ENCODE measurements at regions not wholly inside any gene's neighbourhood (a gene's known extent, or its start where the extent isn't known, plus 50 kb on each side); places are given as distances from the start of the nearest gene placed in this dataset.

- no peak overlapping the region for H3K4me2 ChIP-seq (replicated peaks; ENCODE audit: low read depth, low read length, poor library complexity, severe bottlenecking)
- no peak overlapping the region for H3K4me3 Mint-ChIP-seq
- H3K27me3 Mint-ChIP-seq, result peaks cover 18% of the 10 kb centered on the region
- no peak overlapping the region for H2AFZ ChIP-seq (ENCODE audit: insufficient read depth, low read depth, low read length, poor library complexity, severe bottlenecking)
- H3K27ac Mint-ChIP-seq, result no peak overlapping the region
- no peaks in the 10 kb centered on the region for H4K20me1 ChIP-seq (ENCODE audit: control insufficient read depth, insufficient read depth, low read length, poor library complexity, severe bottlenecking)
- H3K9me3 ChIP-seq (ENCODE audit: control extremely low read depth in 1 of 3, control insufficient read depth in 2 of 3, insufficient read depth in 1 of 3, low read length in 2 of 3), result no peaks in the 10 kb centered on the region
- H3K27me3 ChIP-seq (replicated peaks in 1 of 4; ENCODE audit: control extremely low read depth in 1 of 4, control insufficient read depth in 3 of 4, insufficient read depth in 4 of 4, low read length in 3 of 4), result peaks cover 0 to 3% (median 0%) of the 10 kb centered on the region in 4 experiments
- ATAC-seq (ENCODE audit: low read depth) (no peak), DNase-seq (no peak)
- intact Hi-C loops (cut with micrococcal nuclease), result no loop called here
- CTCF ChIA-PET, result interaction anchor here (1.4 kb wide), 1 partner anchor 147 kb away, joined by 7 read pairs; no protein-coding TSS in a partner anchor
- H3K4me3 ChIP-seq (ENCODE audit: control extremely low read depth in 1 of 5, extremely low read depth in 1 of 5, insufficient read depth in 1 of 5, low read depth in 2 of 5, low read length in 4 of 5), result no peak overlapping the region
- H3K79me2 ChIP-seq (ENCODE audit: control insufficient read depth, insufficient read depth, low read length), result no peaks in the 10 kb centered on the region
- TF ChIP-seq CTCF (IDR thresholded peaks at IDR 0.05), result no peak
- no peak for TF ChIP-seq EZH2 (IDR thresholded peaks at IDR 0.05; ENCODE audit: borderline replicate concordance, insufficient read depth, low read depth, low read length, poor library complexity, severe bottlenecking)
- no peaks in the 10 kb centered on the region for H3K4me1 Mint-ChIP-seq
- WGBS (ENCODE audit: insufficient coverage), result no CpG with 5 or more reads among the region's 3 CpGs
- H3K27ac ChIP-seq (ENCODE audit: low read length in 2 of 2), result no peak overlapping the region
- no peaks in the 10 kb centered on the region for H3K36me3 ChIP-seq (replicated peaks in 1 of 2; ENCODE audit: control extremely low read depth in 1 of 2, control insufficient read depth in 1 of 2, extremely low read depth in 1 of 2, insufficient read depth in 2 of 2, low read length in 1 of 2)
- POLR2A ChIA-PET, result no interaction called here
- H3K9ac ChIP-seq (ENCODE audit: low read length), result no peak overlapping the region
- H3K4me1 ChIP-seq (ENCODE audit: control insufficient read depth in 2 of 2, insufficient read depth in 2 of 2, low read length in 2 of 2), result no peaks in the 10 kb centered on the region
- peaks cover 3% of the 10 kb centered on the region for H3K9me3 Mint-ChIP-seq (ENCODE audit: insufficient read depth)
Observed at GRCh38 chr13:29917650-29918049, 67.2 kb upstream of the UBL3 start.

- CTCF ChIA-PET, result interaction anchor here (1.4 kb wide), 1 partner anchor 9 kb away, joined by 4 read pairs; no protein-coding TSS in a partner anchor
- Histone ChIP-seq H3K4me2 (replicated peaks; ENCODE audit: low read depth, low read length, poor library complexity, severe bottlenecking) (no peak overlapping the region), H3K36me3 (replicated peaks in 1 of 2; ENCODE audit: control extremely low read depth in 1 of 2, control insufficient read depth in 1 of 2, extremely low read depth in 1 of 2, insufficient read depth in 2 of 2, low read length in 1 of 2) (no peaks in the 10 kb centered on the region), H3K79me2 (ENCODE audit: control insufficient read depth, insufficient read depth, low read length) (no peaks in the 10 kb centered on the region), H3K9ac (ENCODE audit: low read length) (no peak overlapping the region), H3K27me3 (replicated peaks in 1 of 4; ENCODE audit: control extremely low read depth in 1 of 4, control insufficient read depth in 3 of 4, insufficient read depth in 4 of 4, low read length in 3 of 4) (peaks cover 0 to 5% (median 0%) of the 10 kb centered on the region in 4 experiments), H3K27ac (ENCODE audit: low read length in 2 of 2) (no peak overlapping the region), H3K4me3 (ENCODE audit: control extremely low read depth in 1 of 5, extremely low read depth in 1 of 5, insufficient read depth in 1 of 5, low read depth in 2 of 5, low read length in 4 of 5) (no peak overlapping the region), H4K20me1 (ENCODE audit: control insufficient read depth, insufficient read depth, low read length, poor library complexity, severe bottlenecking) (no peaks in the 10 kb centered on the region), H3K4me1 (ENCODE audit: control insufficient read depth in 2 of 2, insufficient read depth in 2 of 2, low read length in 2 of 2) (no peaks in the 10 kb centered on the region), H3K9me3 (ENCODE audit: control extremely low read depth in 1 of 3, control insufficient read depth in 2 of 3, insufficient read depth in 1 of 3, low read length in 2 of 3) (no peaks in the 10 kb centered on the region), H2AFZ (ENCODE audit: insufficient read depth, low read depth, low read length, poor library complexity, severe bottlenecking) (no peak overlapping the region)
- intact Hi-C loops (cut with micrococcal nuclease), result no loop called here
- no peak for TF ChIP-seq EZH2 (IDR thresholded peaks at IDR 0.05; ENCODE audit: borderline replicate concordance, insufficient read depth, low read depth, low read length, poor library complexity, severe bottlenecking)
- no peak for TF ChIP-seq CTCF (IDR thresholded peaks at IDR 0.05)
- DNase-seq (no peak), ATAC-seq (ENCODE audit: low read depth) (no peak)
- no peak overlapping the region for H3K27ac Mint-ChIP-seq
- peaks cover 3% of the 10 kb centered on the region for H3K9me3 Mint-ChIP-seq (ENCODE audit: insufficient read depth)
- POLR2A ChIA-PET, result no interaction called here
- peaks cover 27% of the 10 kb centered on the region for H3K27me3 Mint-ChIP-seq
- WGBS (ENCODE audit: insufficient coverage), result 76% methylated on average over 3 of the region's 3 CpGs
- no peak overlapping the region for H3K4me3 Mint-ChIP-seq
- no peaks in the 10 kb centered on the region for H3K4me1 Mint-ChIP-seq
Observed at GRCh38 chr13:29914581-29914980, 64.2 kb upstream of the UBL3 start.

All from B cell (primary cell).